Hepatocyte (in vitro differentiated cells): ENCODE measurements at regions not wholly inside any gene's neighbourhood (a gene's known extent, or its start where the extent isn't known, plus 50 kb on each side); places are given as distances from the start of the nearest gene placed in this dataset.

ENCODE experiments used
- DNase-seq: peaks from one replicate; pipeline ENCODE4 v3.0.0-alpha.2; 2016; ENCODE audit warnings: low spot score
- H2AFZ ChIP-seq: fragments of 200-600 bp; sonication (generic); 2 replicates; pipeline ENCODE4 v1.6.0; 2016; ENCODE audit warnings: antibody characterized with exemption, mild to moderate bottlenecking
- H3K27ac ChIP-seq: fragments of 200-600 bp; sonication (generic); 2 replicates; pipeline ENCODE4 v1.5.1; 2016; ENCODE audit warnings: mild to moderate bottlenecking
- H3K27me3 ChIP-seq: fragments of 200-600 bp; sonication (generic); 2 replicates; pipeline ENCODE4 v1.6.1; 2016
- H3K36me3 ChIP-seq: fragments of 200-600 bp; sonication (generic); replicated peaks from 2 replicates; pipeline ENCODE4 v1.5.1; 2016; ENCODE audit warnings: low read depth; ENCODE audit not compliant: insufficient read depth
- H3K4me1 ChIP-seq: fragments of 200-600 bp; sonication (generic); 2 replicates; pipeline ENCODE4 v1.5.1; 2016; ENCODE audit warnings: mild to moderate bottlenecking, moderate library complexity; ENCODE audit not compliant: insufficient read depth
- H3K4me2 ChIP-seq: fragments of 200-600 bp; sonication (generic); 2 replicates; pipeline ENCODE4 v1.6.0; 2016
- H3K4me3 ChIP-seq: fragments of 200-600 bp; sonication (generic); 2 replicates; pipeline ENCODE4 v1.5.1; 2016; ENCODE audit warnings: mild to moderate bottlenecking
- H3K79me2 ChIP-seq: fragments of 200-600 bp; sonication (generic); 2 replicates; pipeline ENCODE4 v1.6.0; 2017; ENCODE audit warnings: mild to moderate bottlenecking
- H3K9me2 ChIP-seq: fragments of 200-600 bp; sonication (generic); replicated peaks from 2 replicates; pipeline ENCODE4 v1.6.0; 2017; ENCODE audit warnings: mild to moderate bottlenecking; ENCODE audit not compliant: insufficient read depth
- H3K9me3 ChIP-seq: fragments of 200-600 bp; sonication (generic); 2 replicates; pipeline ENCODE4 v1.5.1; 2016; ENCODE audit warnings: low read depth, mild to moderate bottlenecking
- H4K20me1 ChIP-seq: fragments of 200-600 bp; sonication (generic); 2 replicates; pipeline ENCODE4 v1.6.0; 2016; ENCODE audit warnings: mild to moderate bottlenecking; ENCODE audit not compliant: insufficient read depth, poor library complexity, severe bottlenecking
- CTCF ChIP-seq: fragments of 200-600 bp; sonication (generic); IDR thresholded peaks from 2 replicates; pipeline ENCODE4 v1.5.1; 2016; ENCODE audit warnings: antibody characterized with exemption, mild to moderate bottlenecking; ENCODE audit not compliant: poor library complexity
- EZH2 ChIP-seq: fragments of 200-600 bp; sonication (generic); IDR thresholded peaks from 2 replicates; pipeline ENCODE4 v1.6.1; 2016; ENCODE audit warnings: antibody characterized with exemption, mild to moderate bottlenecking, borderline replicate concordance
- EZH2phosphoT487 ChIP-seq: fragments of 200-600 bp; sonication (generic); IDR thresholded peaks from one replicate; pipeline ENCODE4 v1.6.1; 2018; ENCODE audit warnings: antibody characterized with exemption, mild to moderate bottlenecking, low read depth, moderate library complexity; ENCODE audit not compliant: unreplicated experiment, severe bottlenecking
- WGBS: methylation state at CpG from one replicate; pipeline ENCODE4 v1.1.6; 2016; ENCODE audit warnings: low lambda C conversion rate; ENCODE audit errors: missing lambda C conversion rate; 5-methylcytosine and 5-hydroxymethylcytosine counted together

GRCh38 chr6:155578251-155578650 lies 122.6 kb upstream of the NOX3 start:
- H3K27me3 ChIP-seq, result no peaks in the 10 kb centered on the region
- no peak overlapping the region for H3K4me3 ChIP-seq
- no peaks in the 10 kb centered on the region for H3K4me1 ChIP-seq
- no peak for DNase-seq
- no peak for TF ChIP-seq EZH2
- TF ChIP-seq EZH2phosphoT487, result no peak
- TF ChIP-seq CTCF, result no peak
- H3K9me3 ChIP-seq, result no peaks in the 10 kb centered on the region
- H3K9me2 ChIP-seq, result no peaks in the 10 kb centered on the region
- H3K4me2 ChIP-seq, result no peak overlapping the region
- no peak overlapping the region for H3K27ac ChIP-seq
- no peaks in the 10 kb centered on the region for H3K79me2 ChIP-seq
- H3K36me3 ChIP-seq, result no peaks in the 10 kb centered on the region
- no peak overlapping the region for H2AFZ ChIP-seq
- no peaks in the 10 kb centered on the region for H4K20me1 ChIP-seq

GRCh38 chr6:155561966-155562364 lies 106.3 kb upstream of the NOX3 start:
- no peak for DNase-seq
- no peaks in the 10 kb centered on the region for H3K79me2 ChIP-seq
- H3K4me1 ChIP-seq, result peaks cover 4% of the 10 kb centered on the region
- H2AFZ ChIP-seq, result no peak overlapping the region
- no peak overlapping the region for H3K4me2 ChIP-seq
- no peaks in the 10 kb centered on the region for H3K36me3 ChIP-seq
- no peaks in the 10 kb centered on the region for H3K9me2 ChIP-seq
- no peaks in the 10 kb centered on the region for H4K20me1 ChIP-seq
- H3K27ac ChIP-seq, result no peak overlapping the region
- no peak overlapping the region for H3K4me3 ChIP-seq
- TF ChIP-seq EZH2phosphoT487, result no peak
- TF ChIP-seq CTCF, result no peak
- no peak for TF ChIP-seq EZH2
- no peaks in the 10 kb centered on the region for H3K27me3 ChIP-seq
- 88% methylated on average over 4 of the region's 4 CpGs for WGBS
- H3K9me3 ChIP-seq, result no peaks in the 10 kb centered on the region

GRCh38 chr6:155561257-155561965 lies 105.8 kb upstream of the NOX3 start:
- H3K9me2 ChIP-seq, result no peaks in the 10 kb centered on the region
- peak; percentile 7 for DNase-seq
- no peak overlapping the region for H3K27ac ChIP-seq
- no peaks in the 10 kb centered on the region for H3K79me2 ChIP-seq
- H3K4me1 ChIP-seq, result peaks cover 4% of the 10 kb centered on the region
- no peaks in the 10 kb centered on the region for H3K9me3 ChIP-seq
- peak overlapping the region; percentile 26 for H3K4me2 ChIP-seq
- WGBS, result 8% methylated on average over 1 of the region's 1 CpG
- H4K20me1 ChIP-seq, result no peaks in the 10 kb centered on the region
- H3K36me3 ChIP-seq, result no peaks in the 10 kb centered on the region
- no peaks in the 10 kb centered on the region for H3K27me3 ChIP-seq
- no peak for TF ChIP-seq EZH2phosphoT487
- no peak for TF ChIP-seq EZH2
- no peak for TF ChIP-seq CTCF
- no peak overlapping the region for H3K4me3 ChIP-seq
- H2AFZ ChIP-seq, result no peak overlapping the region
